Small intestine (tissue), 7 donors: ENCODE measurements at regions not wholly inside any gene's neighbourhood (a gene's known extent, or its start where the extent isn't known, plus 50 kb on each side); places are given as distances from the start of the nearest gene placed in this dataset.
"Not testable (repeated sequence)": the region's sequence is repeated elsewhere in the genome, so short reads cannot be mapped to it uniquely, and the experiment has no call there.

Source experiments
- DNase-seq, 2 donors: peaks; one replicate each; pipeline versions ENCODE4 v3.0.0 to v3.0.0-alpha.2; 2013
- FAIRE-seq: peaks from 2 replicates; lab custom pipeline; 2012; peaks lifted over from hg19 to GRCh38; lab: Jason Lieb, UNC
- H3K27ac ChIP-seq, 3 donors: one replicate each; pipeline ENCODE4 v1.5.1; 2013; ENCODE audit warnings: low read length in 2 of 3, mild to moderate bottlenecking in 2 of 3, control low read depth in 1 of 3, inconsistent platforms in 1 of 3, low read depth in 1 of 3, moderate library complexity in 1 of 3
- H3K27me3 ChIP-seq, 3 donors: one replicate each; pipeline ENCODE4 v1.6.1; 2013; ENCODE audit warnings: low read length in 3 of 3, inconsistent platforms in 1 of 3; ENCODE audit not compliant: control insufficient read depth in 3 of 3, insufficient read depth in 3 of 3
- H3K36me3 ChIP-seq, 3 donors: one replicate each; pipeline ENCODE4 v1.6.1; 2013; ENCODE audit warnings: low read length in 3 of 3, inconsistent platforms in 1 of 3, low read depth in 1 of 3, mild to moderate bottlenecking in 1 of 3, moderate library complexity in 1 of 3; ENCODE audit not compliant: control insufficient read depth in 3 of 3, insufficient read depth in 2 of 3
- H3K4me1 ChIP-seq, 3 donors: one replicate each; pipeline ENCODE4 v1.6.1; 2013; ENCODE audit warnings: low read length in 2 of 3, inconsistent platforms in 1 of 3, low read depth in 1 of 3, mild to moderate bottlenecking in 1 of 3, moderate library complexity in 1 of 3; ENCODE audit not compliant: control insufficient read depth in 3 of 3, insufficient read depth in 2 of 3
- H3K4me3 ChIP-seq, 3 donors: one replicate each; pipeline ENCODE4 v1.5.1; 2013; ENCODE audit warnings: low read length in 3 of 3, control low read depth in 1 of 3, inconsistent platforms in 1 of 3, low read depth in 1 of 3, mild to moderate bottlenecking in 1 of 3, moderate library complexity in 1 of 3
- H3K9me3 ChIP-seq, 2 donors: one replicate each; pipeline ENCODE4 v1.6.1; 2013; ENCODE audit warnings: low read depth in 1 of 2, low read length in 1 of 2; ENCODE audit not compliant: control insufficient read depth in 2 of 2, insufficient read depth in 1 of 2
- WGBS, 3 donors: extraction: QIAGEN DNeasy Blood & Tissue Kit; methylation state at CpG; one replicate each; pipeline ENCODE4 v1.1.7; 2013; 5-methylcytosine and 5-hydroxymethylcytosine counted together
- donor health status: healthy with polysubstance abuse.
- donor health status: control.
- donor health status: control.
- donor health status: Bipolar disorder and iron deficiency.
- donor health status: healthy.

DNA sequence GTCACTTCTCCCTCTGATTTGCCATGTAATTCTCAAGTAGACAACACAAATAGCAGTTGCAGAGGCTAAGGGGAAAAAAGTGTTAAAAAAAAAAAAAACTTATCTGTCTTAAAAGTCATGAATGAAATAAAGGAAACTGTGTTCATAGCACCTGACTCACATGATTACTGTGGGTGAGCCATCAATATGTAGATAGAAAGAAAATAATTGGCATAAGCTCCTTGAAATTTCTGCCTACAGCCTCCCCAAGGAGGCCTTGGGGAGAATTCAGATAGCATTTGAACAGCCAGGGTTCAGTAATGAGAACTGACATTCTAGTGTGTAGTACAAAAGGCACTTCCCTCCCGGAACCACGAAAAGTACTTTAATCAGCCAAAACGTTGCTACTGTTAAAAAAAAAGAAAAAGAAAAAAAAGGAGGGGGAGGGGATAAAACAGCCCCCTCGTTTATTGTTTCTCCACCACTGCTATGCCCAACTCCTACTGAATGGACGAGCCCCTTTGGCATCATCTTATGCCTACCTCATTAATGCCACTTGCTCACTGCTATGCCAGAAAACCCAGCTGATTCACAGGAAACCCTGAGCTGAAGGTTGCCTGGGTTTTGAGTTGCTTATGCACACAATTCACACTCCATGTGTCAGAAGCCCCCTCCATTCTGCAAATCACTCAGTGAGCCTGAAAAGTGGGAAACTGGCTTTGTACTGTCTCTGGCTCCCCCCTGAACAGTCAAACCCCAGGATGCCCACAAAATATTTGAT, 65.5 kb upstream of the KLF7 start:
- Histone ChIP-seq H3K27ac (no peak overlapping the region), H3K9me3 (no peaks in the 10 kb centered on the region), H3K4me3 (no peak overlapping the region), H3K36me3 (no peaks in the 10 kb centered on the region), H3K27me3 (no peaks in the 10 kb centered on the region), H3K4me1 (peaks cover 0 to 4% (median 0%) of the 10 kb centered on the region in 3 donors)
- FAIRE-seq = no peak
- DNase-seq = no peak
- 56 to 64% (median 62%) methylated on average over 5 of the region's 5 CpGs for WGBS, 3 donors

DNA sequence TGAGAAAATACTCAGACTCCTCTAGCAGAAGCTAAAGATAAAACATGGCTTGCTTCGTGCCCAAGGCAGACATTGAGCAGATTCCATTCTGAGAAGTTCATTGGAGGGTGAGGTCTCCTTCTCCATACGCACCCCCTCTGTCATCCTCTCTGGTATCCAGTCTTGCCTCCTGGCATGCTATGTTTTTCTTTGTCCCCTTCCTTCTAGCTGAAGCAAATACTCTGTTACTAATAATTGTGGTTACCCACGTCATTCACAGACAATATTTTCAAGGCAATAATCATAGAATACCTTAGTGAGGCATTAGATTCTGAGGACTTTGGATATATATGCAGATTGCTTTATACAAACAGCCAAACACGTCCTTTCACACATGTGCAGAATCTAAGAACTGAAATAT, 66.2 kb upstream of the KLF7 start:
- FAIRE-seq = no peak
- Histone ChIP-seq H3K4me3 (no peak overlapping the region), H3K4me1 (no peaks in the 10 kb centered on the region), H3K27me3 (no peaks in the 10 kb centered on the region), H3K27ac (no peak overlapping the region), H3K36me3 (no peaks in the 10 kb centered on the region), H3K9me3 (no peaks in the 10 kb centered on the region)
- no peak for DNase-seq
- WGBS, 3 donors = 65 to 81% (median 76%) methylated on average over 4 of the region's 4 CpGs

- not testable (repeated sequence) for DNase-seq, H3K36me3 ChIP-seq, H3K4me3 ChIP-seq, H3K27ac ChIP-seq, H3K4me1 ChIP-seq, H3K27me3 ChIP-seq, H3K9me3 ChIP-seq, FAIRE-seq
Measured at GRCh38 chr2:207233141-207233540, 67.4 kb upstream of the KLF7 start.

- DNase-seq = no peak
- no peaks in the 10 kb centered on the region for H3K36me3 ChIP-seq
- no peaks in the 10 kb centered on the region for H3K27me3 ChIP-seq
- no peak overlapping the region for H3K27ac ChIP-seq
- H3K9me3 ChIP-seq = no peaks in the 10 kb centered on the region
- 53 to 67% (median 59%) methylated on average over 3 of the region's 3 CpGs for WGBS, 3 donors
- FAIRE-seq = no peak
- H3K4me3 ChIP-seq = no peak overlapping the region
- H3K4me1 ChIP-seq = no peaks in the 10 kb centered on the region
Measured at GRCh38 chr2:207233731-207234130, 68.0 kb upstream of the KLF7 start.

DNA sequence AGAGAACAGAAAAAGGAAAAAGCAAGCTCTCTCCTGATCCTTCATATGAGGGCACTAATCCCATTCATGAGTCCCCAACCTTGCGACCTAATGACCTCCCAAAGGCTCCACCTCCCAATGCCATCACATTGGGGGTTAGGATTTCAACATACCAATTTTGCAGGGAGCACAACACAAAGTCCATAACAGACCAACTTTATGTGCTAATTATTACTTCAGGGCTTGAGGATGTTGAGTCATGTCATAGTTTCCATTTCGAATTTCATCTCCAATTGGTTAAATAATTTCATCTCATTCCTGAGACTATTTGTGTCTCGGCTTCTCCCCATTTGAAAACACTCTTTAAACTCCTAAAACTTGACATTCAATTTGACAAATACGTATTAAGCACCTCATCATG, 69.9 kb upstream of the KLF7 start:
- FAIRE-seq (no peak), DNase-seq (no peak)
- Histone ChIP-seq H3K27ac (no peak overlapping the region), H3K9me3 (no peaks in the 10 kb centered on the region), H3K4me1 (no peaks in the 10 kb centered on the region), H3K4me3 (no peak overlapping the region), H3K36me3 (no peaks in the 10 kb centered on the region), H3K27me3 (no peaks in the 10 kb centered on the region)
- WGBS, 3 donors = 78 to 86% (median 83%) methylated on average over 4 of the region's 4 CpGs

GRCh38 chr2:207236156-207236935, 70.6 kb upstream of the KLF7 start:
- DNase-seq = no peak
- WGBS, 3 donors = 64 to 87% (median 66%) methylated on average over 2 of the region's 2 CpGs
- H3K36me3 ChIP-seq = no peaks in the 10 kb centered on the region
- no peak for FAIRE-seq
- no peaks in the 10 kb centered on the region for H3K4me1 ChIP-seq
- no peak overlapping the region for H3K27ac ChIP-seq
- no peaks in the 10 kb centered on the region for H3K9me3 ChIP-seq
- H3K4me3 ChIP-seq = no peak overlapping the region
- H3K27me3 ChIP-seq = no peaks in the 10 kb centered on the region

DNA sequence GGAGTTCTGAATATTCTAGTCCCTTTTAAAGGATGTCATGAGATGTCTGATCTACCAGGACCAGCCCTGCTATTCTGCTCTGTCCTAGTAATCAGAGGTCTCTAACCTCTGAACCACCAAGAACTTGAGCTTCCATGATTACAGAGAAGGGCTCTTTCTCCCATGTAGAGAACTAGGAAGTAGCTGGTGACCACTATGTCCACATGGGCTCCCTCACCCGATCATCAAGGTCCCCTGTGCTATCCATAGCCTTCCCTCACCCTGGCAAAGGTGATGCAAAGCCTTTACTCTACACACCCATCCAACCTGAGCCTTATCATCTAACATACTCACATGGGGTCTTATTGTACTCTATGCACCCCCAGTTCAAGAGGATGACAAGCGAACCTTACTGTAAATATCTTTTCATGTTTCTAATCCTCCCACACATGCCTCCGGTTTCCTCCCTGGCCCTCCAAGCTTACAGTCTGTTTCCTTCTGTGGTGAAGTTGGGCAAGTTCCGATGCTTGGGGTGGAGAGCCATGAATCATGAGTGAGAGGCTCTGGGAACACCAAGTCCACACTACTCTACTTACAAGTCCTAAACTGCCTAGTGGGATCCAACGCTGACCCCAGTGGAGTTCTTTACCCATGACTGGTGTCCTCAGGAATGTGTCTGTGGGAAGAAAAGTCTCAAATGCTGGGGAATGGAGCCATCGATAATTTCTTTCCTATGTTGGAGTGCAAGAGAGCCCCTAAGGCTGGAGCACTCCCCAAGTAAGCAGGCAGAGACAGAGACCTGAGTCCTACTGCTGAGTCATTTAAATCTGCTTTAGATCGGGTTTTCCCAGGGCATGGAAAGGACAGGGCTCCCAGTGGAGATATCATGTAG, 73.3 kb upstream of the KLF7 start:
- WGBS, 3 donors = 62 to 84% (median 67%) methylated on average over 7 of the region's 7 CpGs
- Histone ChIP-seq H3K9me3 (no peaks in the 10 kb centered on the region), H3K4me1 (no peaks in the 10 kb centered on the region), H3K27me3 (no peaks in the 10 kb centered on the region), H3K27ac (peak overlapping the region in 1 of 3 donors; percentile 57), H3K4me3 (no peak overlapping the region), H3K36me3 (no peaks in the 10 kb centered on the region)
- DNase-seq = no peak
- FAIRE-seq = no peak

DNA sequence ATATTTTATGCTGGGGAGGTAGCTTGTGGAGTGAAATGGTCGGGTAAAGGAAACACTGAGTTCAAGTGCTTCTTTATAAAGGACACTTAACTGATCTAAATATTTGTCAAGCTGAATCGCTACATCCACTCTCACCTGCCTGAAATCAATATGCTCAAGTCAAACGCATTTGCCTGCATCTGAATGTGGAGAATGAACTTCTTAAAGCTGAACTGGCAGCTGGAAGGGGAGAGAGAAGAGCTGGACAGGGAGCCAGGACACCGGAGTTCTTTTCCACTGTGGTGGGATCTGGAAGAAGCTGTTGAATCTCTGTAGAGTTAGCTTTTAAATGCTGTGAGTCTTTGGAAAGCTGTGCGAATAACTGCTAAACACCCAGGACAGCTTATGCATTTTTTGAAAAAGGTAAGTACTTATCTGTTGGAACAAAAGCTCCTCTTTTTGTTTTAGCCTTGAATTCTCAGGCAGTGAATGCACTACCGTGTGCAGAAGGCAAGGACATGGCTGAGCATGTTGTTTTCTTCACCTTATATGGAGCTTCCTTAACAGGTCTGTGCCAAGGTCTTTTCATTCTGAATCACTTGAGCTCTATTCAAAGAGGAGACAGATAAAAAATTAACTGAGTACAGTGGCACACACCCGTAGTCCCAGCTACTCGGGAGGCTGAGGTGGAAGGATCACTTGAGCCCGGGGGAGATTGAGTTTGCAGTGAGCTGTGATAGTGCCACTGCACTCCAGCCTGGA, 74.2 kb upstream of the KLF7 start:
- no peak for DNase-seq
- Histone ChIP-seq H3K36me3 (no peaks in the 10 kb centered on the region), H3K4me1 (no peaks in the 10 kb centered on the region), H3K4me3 (no peak overlapping the region), H3K9me3 (no peaks in the 10 kb centered on the region), H3K27me3 (no peaks in the 10 kb centered on the region), H3K27ac (peak overlapping the region in 1 of 3 donors; percentile 26)
- no peak for FAIRE-seq
- 59 to 60% (median 60%) methylated on average over 9 of the region's 9 CpGs for WGBS, 3 donors
